ENCODE measurements at regions not wholly inside any gene's neighbourhood (a gene's known extent, or its start where the extent isn't known, plus 50 kb on each side); places are given as distances from the start of the nearest gene placed in this dataset.

GRCh38 chr17:71380535-71380934 is 740.3 kb upstream of the SOX9 start:
- Histone ChIP-seq H3K27ac (ENCODE audit: low read depth, low read length) (no peak overlapping the region), H3K27me3 (ENCODE audit: control insufficient read depth, insufficient read depth, low read length) (no peaks in the 10 kb centered on the region), H3K4me3 (ENCODE audit: low read depth, low read length) (no peak overlapping the region), H3K9me3 (ENCODE audit: control insufficient read depth, insufficient read depth, low read length) (no peaks in the 10 kb centered on the region)
- DNase-seq (ENCODE audit: low read depth, low spot score) = no peak
- CTCF ChIA-PET = interaction anchor here (1.2 to 1.6 kb wide), 2 partner anchors 92 to 613 kb away, joined by 4 to 9 read pairs; no protein-coding TSS in a partner anchor
- POLR2A ChIA-PET = no interaction called here
- TF ChIP-seq, protein P1, sequence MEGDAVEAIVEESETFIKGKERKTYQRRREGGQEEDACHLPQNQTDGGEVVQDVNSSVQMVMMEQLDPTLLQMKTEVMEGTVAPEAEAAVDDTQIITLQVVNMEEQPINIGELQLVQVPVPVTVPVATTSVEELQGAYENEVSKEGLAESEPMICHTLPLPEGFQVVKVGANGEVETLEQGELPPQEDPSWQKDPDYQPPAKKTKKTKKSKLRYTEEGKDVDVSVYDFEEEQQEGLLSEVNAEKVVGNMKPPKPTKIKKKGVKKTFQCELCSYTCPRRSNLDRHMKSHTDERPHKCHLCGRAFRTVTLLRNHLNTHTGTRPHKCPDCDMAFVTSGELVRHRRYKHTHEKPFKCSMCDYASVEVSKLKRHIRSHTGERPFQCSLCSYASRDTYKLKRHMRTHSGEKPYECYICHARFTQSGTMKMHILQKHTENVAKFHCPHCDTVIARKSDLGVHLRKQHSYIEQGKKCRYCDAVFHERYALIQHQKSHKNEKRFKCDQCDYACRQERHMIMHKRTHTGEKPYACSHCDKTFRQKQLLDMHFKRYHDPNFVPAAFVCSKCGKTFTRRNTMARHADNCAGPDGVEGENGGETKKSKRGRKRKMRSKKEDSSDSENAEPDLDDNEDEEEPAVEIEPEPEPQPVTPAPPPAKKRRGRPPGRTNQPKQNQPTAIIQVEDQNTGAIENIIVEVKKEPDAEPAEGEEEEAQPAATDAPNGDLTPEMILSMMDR (IDR thresholded peaks at IDR 0.05; ENCODE audit: low read depth, low read length) = no peak

DNA sequence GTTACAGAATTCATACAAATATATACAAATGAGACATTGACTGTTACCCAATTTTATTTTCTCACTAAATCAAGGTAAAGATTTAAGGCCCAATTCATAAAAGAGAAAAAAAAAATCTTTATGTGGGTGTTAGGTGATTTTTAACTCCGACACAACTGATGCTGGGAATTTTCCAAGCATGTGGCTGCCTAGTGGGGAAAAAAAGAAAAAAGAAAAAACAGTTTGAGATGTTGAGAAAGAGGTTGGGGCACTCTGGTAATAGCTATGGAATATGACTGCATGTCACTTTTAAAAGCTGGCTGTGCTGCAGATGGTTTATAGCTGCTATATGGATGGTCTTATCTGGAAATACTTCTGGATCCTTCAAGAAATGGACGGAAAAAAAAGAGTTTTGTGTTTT is 739.9 kb upstream of the SOX9 start:
- Histone ChIP-seq H3K9me3 (ENCODE audit: control insufficient read depth, insufficient read depth, low read length) (no peaks in the 10 kb centered on the region), H3K27ac (ENCODE audit: low read depth, low read length) (no peak overlapping the region), H3K27me3 (ENCODE audit: control insufficient read depth, insufficient read depth, low read length) (no peaks in the 10 kb centered on the region), H3K4me3 (ENCODE audit: low read depth, low read length) (no peak overlapping the region)
- DNase-seq (ENCODE audit: low read depth, low spot score) = no peak
- POLR2A ChIA-PET = no interaction called here
- CTCF ChIA-PET = interaction anchor here (1.2 to 1.6 kb wide), 2 partner anchors 92 to 614 kb away, joined by 4 to 9 read pairs; no protein-coding TSS in a partner anchor
- TF ChIP-seq, protein P1 (IDR thresholded peaks at IDR 0.05; ENCODE audit: low read depth, low read length) = no peak

DNA sequence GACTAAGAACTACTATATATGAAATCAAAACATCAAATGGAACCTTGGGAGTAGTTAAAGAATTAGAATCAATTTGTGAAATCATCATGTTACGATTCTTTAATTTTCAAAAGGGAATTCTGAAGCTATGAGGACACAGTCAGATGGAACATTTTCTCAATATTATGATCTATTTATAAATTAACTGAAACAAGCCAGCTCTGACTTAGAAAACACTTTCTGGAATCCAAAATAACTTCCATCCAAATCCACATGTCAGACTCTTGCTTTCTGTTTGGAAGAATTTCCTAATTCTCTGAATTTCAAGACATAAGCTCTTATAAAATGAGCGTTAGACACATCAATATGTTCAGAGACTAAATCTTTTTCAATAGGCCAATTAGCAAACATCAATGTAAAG is 737.7 kb upstream of the SOX9 start:
- POLR2A ChIA-PET = no interaction called here
- CTCF ChIA-PET = interaction anchor here (0.9 kb wide), 1 partner anchor 15 kb away, joined by 3 read pairs; no protein-coding TSS in a partner anchor

DNA sequence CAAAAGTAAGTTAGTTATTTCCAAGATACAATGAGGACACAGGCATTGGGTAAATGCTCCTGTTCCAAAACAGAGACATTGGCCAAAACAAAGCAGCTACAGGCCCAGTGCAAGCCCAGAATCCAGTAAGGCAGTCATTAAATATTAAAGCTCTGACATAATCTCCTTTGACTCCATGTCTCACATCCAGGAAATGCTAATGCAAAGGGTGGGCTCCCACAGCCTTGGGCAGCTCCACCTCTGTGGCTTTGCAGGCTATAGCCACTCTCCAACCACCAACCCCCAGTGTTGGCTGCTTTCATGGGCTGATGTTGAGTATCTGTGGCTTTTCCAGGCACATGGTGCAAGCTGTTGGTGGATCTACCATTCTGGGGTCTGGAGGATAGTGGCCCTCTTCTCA is 733.4 kb upstream of the SOX9 start:
- TF ChIP-seq, protein P1 (IDR thresholded peaks at IDR 0.05; ENCODE audit: low read depth, low read length) = no peak
- ChIA-PET POLR2A (interaction anchor here (0.6 kb wide), 1 partner anchor 22 kb away, joined by 7 read pairs; no protein-coding TSS in a partner anchor), CTCF (no interaction called here)
- H3K27me3 ChIP-seq (ENCODE audit: control insufficient read depth, insufficient read depth, low read length) = no peaks in the 10 kb centered on the region
- no peak overlapping the region for H3K27ac ChIP-seq (ENCODE audit: low read depth, low read length)
- no peak overlapping the region for H3K4me3 ChIP-seq (ENCODE audit: low read depth, low read length)
- H3K9me3 ChIP-seq (ENCODE audit: control insufficient read depth, insufficient read depth, low read length) = no peaks in the 10 kb centered on the region; the same call in 1 of the 2 replicates
- no peak for DNase-seq (ENCODE audit: low read depth, low spot score)

More for the DNA sequence above, 737.7 kb upstream of the SOX9 start:
- H3K27me3 ChIP-seq (ENCODE audit: control insufficient read depth, insufficient read depth, low read length) = no peaks in the 10 kb centered on the region
- TF ChIP-seq, protein P1 (IDR thresholded peaks at IDR 0.05; ENCODE audit: low read depth, low read length) = no peak
- no peak for DNase-seq (ENCODE audit: low read depth, low spot score)
- H3K9me3 ChIP-seq (ENCODE audit: control insufficient read depth, insufficient read depth, low read length) = no peaks in the 10 kb centered on the region; the same call in 1 of the 2 replicates
- H3K27ac ChIP-seq (ENCODE audit: low read depth, low read length) = no peak overlapping the region
- no peak overlapping the region for H3K4me3 ChIP-seq (ENCODE audit: low read depth, low read length)

- Histone ChIP-seq H3K4me3 (ENCODE audit: low read depth, low read length) (no peak overlapping the region), H3K9me3 (ENCODE audit: control insufficient read depth, insufficient read depth, low read length) (no peaks in the 10 kb centered on the region; the same call in 1 of the 2 replicates), H3K27me3 (ENCODE audit: control insufficient read depth, insufficient read depth, low read length) (no peaks in the 10 kb centered on the region), H3K27ac (ENCODE audit: low read depth, low read length) (no peak overlapping the region)
- TF ChIP-seq, protein P1 (IDR thresholded peaks at IDR 0.05; ENCODE audit: low read depth, low read length) = no peak
- CTCF ChIA-PET = interaction anchor here (1.0 kb wide), 1 partner anchor 630 kb away, joined by 4 read pairs; no protein-coding TSS in a partner anchor
- POLR2A ChIA-PET = no interaction called here
- DNase-seq (ENCODE audit: low read depth, low spot score) = no peak
Observed at GRCh38 chr17:71392715-71393567, 727.9 kb upstream of the SOX9 start.

Data from AG04450 (cell line).